ENCODE measurements at regions not wholly inside any gene's neighbourhood (a gene's known extent, or its start where the extent isn't known, plus 50 kb on each side); places are given as distances from the start of the nearest gene placed in this dataset.
A peak's percentile ranks its signal among the peaks of the same experiment; 100 is the strongest.
"Not testable (repeated sequence)": the region's sequence is repeated elsewhere in the genome, so short reads cannot be mapped to it uniquely, and the experiment has no call there.

DNA sequence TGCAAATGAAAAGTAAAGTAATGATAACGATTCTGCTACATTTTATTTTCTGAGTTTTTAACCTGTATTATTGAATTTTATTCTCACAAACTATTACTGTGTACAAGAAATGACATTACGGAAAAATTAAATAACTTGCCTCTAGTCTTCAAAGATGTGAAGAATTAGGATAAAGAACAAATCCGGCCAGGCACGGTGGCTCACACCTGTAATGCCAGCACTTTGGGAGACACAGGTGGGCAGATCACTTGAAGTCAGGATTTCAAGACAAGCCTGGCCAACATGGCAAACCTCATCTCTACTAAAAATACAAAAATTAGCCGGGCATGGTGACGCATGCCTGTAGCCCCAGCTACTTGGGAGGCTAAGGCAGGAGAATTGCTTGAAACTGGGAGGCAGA lies 1584.4 kb upstream of the SEL1L start:
- intact Hi-C loops (cut with DNase I) = no loop called here
- peak in 2 of 10 donors; percentile 52 to 65 for DNase-seq

DNA sequence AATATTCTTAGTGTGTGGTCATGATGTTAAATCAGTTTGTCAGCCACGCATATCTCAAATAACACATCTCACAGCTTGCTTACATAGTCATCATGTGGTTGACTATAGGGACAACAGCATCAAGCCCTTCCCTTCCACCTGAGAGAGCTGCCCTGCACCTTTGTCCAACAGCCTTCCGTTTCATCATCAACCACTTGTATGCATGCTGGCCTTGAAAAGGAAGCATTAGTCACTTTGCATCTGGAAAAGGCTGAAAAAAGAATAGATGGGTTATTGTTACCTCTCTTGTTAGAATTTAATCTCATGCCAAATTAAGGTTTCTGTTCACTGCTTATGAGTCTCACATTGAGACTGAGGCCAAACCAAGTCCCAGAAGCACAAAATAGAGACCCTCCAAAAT lies 1586.5 kb upstream of the SEL1L start:
- intact Hi-C loops (cut with DNase I) = no loop called here

DNA sequence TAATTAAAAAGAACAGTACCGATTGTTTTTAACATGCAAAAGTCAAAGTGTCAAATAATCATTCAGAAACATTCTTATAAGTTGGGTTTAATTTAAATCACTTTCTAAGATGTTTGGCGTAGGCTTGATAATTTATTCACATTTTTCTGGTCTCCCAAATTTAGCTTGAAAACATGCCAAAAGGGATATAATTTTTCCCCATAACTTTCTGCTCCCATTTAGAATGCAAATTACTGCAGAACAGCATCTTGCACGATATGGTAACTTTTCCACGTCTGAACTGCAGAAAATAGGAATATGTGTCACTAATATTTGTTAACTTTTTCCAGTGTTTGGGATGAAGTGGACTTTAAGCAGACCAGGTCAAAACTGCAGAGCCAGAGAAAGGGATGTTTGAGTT lies 1592.4 kb upstream of the SEL1L start:
- intact Hi-C loops (cut with DNase I) = no loop called here
- no peak for DNase-seq

More for the DNA sequence above, 1586.5 kb upstream of the SEL1L start:
- DNase-seq = no peak

DNA sequence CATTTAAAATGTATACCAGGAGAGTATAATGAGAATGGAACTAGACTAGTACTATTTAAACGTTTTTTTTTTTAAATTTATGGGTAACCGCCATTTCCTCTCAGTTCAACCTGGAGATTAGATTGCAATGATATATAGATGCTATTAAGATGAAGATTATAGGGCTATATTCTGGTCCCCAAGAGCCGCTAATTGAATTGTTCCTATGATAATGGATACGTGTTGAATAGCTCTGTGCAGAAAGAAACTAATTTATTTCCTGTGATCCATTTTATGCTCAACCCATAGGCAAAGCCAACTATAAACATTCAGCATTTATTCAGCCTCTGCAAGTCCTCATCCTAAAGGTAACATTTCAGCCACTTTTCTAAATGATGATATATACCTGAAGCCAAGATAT lies 1595.1 kb upstream of the SEL1L start:
- no peak for DNase-seq
- intact Hi-C loops (cut with DNase I) = no loop called here

DNA sequence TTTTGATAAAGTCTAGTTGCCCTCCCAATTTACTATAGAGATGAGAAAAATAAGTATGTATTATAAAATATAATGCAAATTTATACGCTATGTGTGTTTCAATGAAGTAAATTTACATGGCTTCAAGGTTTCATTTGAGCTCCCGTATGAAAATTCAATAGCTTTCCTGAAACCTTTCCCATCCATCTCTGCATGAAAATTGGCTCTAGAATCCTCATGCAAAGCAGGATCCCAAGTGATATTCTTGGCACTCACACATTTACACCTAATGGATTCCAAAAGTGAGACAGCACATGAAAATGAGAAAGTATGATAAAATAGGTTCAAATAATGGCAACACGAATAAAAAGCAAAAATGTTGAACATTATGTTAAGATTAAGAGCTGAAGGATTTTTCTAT lies 1595.8 kb upstream of the SEL1L start:
- intact Hi-C loops (cut with DNase I) = no loop called here
- DNase-seq = no peak

DNA sequence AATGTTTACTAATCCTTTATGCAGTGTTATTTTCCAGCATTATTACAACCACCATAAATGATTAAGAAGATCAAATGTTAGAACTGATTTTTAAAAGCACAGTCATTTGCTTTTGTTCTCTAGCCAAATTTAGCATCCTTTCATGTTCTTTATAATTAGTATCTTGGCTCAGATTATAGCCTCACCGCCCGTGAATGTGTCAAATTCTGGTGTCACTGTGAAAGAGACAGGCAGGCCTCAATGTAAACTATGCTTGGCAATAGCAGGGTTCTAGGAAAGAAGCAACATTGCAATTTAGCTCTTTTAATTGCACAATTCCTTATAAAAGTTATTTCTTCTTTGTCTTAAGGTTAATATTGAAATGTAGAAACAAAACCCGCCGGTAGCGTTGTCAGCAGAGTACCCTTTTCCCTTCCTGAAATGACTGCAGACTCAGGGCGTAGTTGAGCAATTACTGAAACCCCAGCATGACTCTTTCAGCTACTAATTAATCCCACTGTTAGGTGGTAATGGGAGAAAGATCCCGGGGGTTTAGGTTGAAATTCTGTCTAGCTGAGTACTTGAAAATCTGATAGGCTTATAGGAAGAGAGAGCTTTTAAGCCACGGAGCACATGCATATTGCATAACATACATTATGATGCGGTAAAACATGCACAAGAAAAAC lies 1600.5 kb upstream of the SEL1L start:
- DNase-seq = no peak
- intact Hi-C loops (cut with DNase I) = no loop called here

DNA sequence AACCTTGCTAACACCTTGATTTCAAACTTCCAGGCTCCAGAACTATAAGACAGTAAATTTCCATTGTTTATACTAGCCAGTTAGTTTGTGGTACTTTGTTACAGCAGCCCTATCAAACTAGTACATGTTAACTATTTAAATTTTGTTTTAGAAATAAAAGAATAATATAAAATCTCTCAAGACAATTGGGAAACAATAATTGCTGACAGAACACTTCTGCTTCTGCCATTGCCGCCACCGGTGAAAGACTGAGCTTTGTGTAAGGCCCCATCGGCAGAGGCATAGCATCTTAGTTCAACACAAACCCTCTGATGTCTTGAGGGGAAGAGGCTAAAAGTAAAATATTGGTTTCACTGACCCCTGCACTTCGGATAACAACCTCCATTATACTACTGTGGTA lies 1607.1 kb upstream of the SEL1L start:
- no peak for DNase-seq
- intact Hi-C loops (cut with DNase I) = no loop called here

DNA sequence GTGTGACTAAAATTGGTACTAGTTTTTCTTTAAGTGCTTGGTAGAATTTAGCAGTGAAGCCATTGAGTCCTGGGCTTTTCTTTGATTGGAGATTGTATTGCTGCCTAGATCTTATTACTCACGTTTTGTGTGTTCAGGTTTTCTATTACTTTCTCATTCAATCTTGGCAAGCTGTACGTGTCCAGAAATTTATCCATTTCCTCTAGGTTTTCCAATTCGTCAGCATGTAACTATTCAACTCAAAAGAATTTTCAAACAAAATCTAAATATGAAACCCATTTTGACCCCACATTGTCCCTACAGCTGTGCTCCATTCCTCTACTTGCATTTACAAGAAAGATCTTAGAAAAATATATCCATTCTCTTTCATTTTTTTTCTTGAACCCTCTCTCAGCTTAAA lies 1613.4 kb upstream of the SEL1L start:
- intact Hi-C loops (cut with DNase I) = no loop called here
- DNase-seq = no peak

DNA sequence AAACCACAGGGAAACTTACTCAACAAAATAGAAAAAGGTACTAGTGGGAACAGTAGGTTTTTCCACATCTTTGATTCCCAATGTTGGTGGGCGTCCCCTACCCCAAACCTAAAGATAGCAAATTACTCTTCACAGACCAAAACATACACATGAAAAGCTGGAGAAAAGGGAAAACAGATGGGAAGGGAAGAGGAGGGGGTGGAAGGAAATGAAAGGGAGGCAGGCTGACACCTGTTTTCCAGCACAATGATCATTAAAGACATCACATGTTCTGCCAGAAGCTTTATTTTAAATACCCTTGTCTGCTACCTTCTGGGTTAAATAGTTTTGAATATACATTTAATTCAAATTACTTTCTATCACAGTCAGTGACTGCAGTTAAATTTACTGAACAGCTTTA lies 1617.9 kb upstream of the SEL1L start:
- intact Hi-C loops (cut with DNase I) = no loop called here
- DNase-seq = no peak

DNA sequence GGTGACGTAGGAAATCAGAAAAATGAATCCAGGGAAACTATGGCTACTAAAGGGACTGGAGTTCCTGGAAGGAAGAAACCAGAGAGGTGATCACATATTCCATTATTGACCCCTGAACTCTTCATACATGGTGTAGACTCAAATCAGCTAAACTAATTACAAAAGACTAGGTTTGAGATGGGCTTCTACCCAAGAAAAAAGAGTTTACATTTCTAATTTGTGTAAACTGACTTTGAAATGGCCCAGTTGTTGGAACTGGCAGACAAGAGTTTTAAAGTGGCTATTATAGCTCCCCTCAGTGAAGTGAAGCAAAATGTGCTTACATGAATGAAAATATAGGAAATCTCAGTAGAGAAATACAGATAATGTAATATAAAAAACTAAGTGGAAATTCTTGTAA lies 1619.4 kb upstream of the SEL1L start:
- no peak for DNase-seq
- intact Hi-C loops (cut with DNase I) = no loop called here

DNA sequence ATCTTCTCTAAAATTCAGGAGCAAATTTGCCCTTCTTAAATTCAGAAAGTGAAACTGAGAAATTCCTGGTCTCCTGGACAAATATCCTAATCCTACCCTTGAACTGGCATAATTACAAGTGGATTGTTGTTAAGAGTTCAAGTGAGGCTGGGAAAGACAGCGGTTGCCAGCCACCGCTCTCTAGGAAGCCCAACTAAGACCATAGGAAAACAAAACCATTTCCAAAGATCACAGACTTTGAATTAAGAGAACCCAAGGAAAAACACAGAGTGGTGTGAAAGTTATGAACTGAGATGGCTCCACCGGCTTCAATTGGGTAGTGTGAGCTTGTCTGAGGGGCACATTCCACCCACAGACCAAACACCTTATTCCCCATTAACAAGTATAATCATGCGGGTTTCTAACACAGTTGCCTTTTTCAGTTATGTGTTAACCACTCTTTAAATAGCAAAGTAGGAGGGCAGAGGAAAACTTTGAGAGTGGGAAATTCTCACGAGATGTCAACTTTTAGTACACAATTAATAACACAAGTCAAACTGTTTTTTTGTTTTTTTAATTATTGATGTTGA lies 1628.8 kb upstream of the SEL1L start:
- DNase-seq = no peak
- intact Hi-C loops (cut with DNase I) = no loop called here

DNA sequence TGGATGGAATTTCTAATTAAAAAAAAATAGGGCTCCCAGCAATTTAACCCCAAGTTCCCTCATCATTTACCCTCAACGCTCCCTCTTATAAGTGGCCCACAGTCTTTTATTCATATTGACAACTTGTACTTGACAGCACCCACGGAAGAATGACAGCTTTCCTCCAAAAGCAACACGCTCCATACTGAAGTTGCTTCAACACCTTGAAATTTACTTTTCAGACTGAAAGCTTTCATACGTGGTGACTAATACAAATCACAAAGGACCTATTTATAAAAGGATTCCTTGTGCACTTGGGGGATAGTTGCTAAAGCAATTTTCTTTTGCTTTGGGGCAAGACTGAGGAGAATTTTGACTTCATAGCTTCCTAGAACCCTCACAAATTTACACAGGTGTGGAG lies 1629.4 kb upstream of the SEL1L start:
- no peak for DNase-seq
- intact Hi-C loops (cut with DNase I) = no loop called here

DNA sequence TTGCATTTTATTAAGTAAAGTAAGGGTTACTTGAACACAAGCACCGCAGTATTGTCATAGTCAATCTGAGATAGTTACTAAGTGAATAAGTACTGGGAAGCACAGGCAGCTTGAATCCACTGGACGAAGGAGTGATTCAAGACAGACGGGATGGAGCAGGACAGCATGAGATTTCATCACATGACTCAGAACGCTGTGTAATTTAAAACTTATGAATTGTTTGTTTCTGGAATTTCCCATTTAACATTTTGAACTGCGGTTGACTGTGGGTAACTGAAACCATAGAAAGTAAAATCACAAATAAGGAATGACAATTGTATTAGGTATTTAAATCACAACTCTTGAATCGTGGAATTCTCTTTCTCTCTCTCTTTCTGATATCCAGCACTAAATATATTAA lies 1630.4 kb upstream of the SEL1L start:
- intact Hi-C loops (cut with DNase I) = no loop called here
- DNase-seq = no peak

DNA sequence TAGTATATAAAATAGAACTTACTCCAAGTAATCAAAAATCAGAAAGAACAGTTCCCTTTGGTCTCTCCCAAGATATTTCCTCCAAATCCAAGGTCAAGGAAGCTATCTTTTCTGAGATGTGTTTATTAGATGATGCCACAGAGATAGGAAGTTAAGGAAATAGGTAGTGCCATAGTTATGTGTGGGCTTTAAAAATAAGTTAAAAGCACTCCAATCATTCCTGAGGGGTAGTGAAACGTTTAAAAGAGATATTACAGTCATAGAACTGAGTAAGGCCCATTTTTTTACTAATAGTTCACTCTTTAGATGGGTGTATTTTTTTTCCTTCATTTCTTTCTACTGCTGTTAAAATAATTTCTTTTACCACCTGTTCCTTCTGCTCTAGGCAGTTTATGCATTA lies 1630.9 kb upstream of the SEL1L start:
- intact Hi-C loops (cut with DNase I) = no loop called here
- DNase-seq = no peak

DNA sequence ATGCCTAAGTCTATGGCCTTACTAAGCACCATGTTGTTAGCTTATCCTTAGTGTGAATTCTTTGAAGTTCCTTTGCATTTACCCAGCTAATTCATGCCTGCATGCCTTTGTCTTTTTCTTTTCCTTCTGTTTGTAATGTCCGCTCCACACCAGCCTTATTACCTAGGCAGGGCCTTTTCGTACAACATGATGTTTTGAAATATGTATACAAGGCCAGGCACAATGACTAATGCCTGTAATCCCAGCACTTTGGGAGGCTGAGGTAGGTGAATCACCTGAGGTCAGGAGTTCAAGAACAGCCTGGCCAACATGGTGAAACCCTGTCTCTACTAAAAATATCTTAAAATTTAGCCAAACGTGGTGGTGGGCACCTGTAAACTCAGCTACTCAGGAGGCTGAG lies 1636.5 kb upstream of the SEL1L start:
- intact Hi-C loops (cut with DNase I) = no loop called here
- no peak for DNase-seq

DNA sequence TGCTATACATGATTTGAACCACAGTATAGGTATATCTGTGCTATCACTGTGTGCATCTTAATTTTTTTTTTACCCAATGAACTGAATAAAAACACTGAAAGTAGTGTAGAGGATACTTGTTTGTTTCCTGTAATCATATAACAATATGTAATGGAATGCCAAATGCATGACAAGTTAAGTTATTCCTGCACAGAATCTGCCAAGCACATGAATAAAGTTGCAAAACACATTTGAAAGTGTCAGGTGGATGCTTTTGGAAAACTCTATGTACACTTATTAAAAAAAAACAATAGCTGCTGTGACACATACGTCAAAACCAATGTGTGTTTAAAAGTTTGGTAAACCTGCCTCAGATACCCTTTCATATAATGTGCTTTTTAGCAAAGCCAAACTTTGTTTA lies 1638.1 kb upstream of the SEL1L start:
- DNase-seq = no peak
- intact Hi-C loops (cut with DNase I) = no loop called here

DNA sequence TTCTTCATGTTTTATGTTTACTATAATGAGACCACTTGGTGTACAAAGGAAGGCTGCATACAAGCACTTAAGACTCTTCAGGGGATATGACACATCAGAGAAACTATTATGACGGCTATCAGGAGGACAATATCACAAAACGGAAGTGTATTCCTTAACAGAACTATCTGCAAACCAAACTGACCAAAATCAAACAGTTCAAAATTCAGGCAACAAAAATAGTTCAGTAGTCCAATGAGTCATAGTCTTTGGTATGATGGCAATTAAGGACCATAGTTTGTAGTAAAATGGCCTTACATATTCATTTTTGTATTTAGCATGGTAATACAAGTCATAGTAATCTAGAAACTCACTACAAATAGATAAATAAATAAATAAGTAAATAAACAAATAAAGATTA lies 1638.7 kb upstream of the SEL1L start:
- no peak for DNase-seq
- intact Hi-C loops (cut with DNase I) = no loop called here

DNA sequence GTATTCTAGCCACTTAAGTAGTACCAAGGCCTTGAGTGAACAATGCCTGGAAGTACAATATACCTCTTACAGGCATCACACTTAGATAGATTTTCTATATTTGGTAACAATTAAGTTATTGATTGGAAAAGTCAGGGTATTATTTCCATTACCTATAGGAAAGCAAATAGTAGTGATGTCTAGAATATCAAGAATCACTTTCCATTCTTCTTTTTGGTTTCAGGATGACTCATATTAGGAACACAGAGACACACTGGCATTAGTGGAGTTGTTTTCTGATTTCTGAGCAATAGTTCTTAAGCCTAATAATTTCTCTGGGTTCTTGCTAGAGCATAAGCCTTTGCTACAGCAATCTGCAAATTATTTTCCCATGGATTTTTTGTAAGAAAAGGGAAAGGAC lies 1640.0 kb upstream of the SEL1L start:
- DNase-seq = no peak
- intact Hi-C loops (cut with DNase I) = no loop called here

DNA sequence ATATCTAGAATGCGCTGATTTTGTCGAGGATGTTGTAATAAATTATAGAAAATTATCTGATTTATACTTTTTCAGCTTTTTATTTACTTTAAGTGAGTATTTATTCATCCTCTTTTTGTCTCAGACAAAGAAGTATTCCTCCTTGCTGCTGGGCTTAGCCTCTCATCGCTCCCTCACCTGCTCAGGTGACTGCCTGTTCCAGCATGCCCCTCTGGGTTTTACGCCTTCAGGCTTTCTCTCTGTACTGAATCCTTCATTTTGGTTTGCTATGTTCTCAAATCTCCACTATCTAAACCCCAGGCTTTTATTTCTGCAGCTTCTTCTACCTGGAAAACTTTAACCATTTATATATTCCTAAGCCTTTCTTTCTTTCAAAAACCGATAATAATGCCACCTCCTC lies 1650.9 kb upstream of the SEL1L start:
- no peak for DNase-seq
- intact Hi-C loops (cut with DNase I) = no loop called here

DNA sequence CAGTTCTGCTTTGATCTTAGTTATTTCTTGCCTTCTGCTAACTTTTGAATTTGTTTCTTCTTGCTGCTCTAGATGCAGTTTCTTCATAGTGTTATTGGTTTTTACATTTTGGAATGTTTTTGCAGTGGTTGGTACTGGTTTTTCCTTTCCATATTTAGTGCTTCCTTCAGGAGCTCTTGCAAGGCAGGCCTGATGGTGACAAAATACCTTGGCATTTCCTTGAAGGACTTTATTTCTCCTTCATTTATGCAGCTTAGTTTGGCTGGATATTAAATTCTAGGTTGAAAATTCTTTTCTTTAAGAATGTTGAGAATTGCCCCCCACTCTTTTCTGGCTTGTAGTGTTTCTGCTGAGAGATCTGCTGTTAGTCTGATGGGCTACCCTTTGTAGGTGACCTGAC lies 1654.7 kb upstream of the SEL1L start:
- intact Hi-C loops (cut with DNase I); DNase-seq: not testable (repeated sequence)

DNA sequence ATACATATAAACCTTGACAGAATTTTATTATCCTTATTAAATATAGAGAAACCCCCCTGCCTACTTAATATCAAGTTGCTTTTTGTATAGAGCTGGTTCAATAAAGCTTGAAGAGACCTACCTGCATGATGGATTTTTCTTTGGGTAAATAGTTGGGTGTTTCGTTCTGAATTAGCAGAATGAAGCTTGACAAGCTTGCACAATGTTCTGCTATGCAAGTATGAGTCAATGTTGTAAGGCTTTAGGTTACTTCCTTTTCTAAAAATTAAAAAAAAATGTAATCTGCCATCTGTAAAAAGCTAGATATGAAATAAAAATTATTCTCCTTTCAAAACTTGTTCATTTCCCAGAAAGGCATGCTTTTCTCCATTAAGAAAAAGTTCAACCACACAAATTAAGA lies 1662.6 kb upstream of the SEL1L start:
- DNase-seq = no peak
- intact Hi-C loops (cut with DNase I) = no loop called here

DNA sequence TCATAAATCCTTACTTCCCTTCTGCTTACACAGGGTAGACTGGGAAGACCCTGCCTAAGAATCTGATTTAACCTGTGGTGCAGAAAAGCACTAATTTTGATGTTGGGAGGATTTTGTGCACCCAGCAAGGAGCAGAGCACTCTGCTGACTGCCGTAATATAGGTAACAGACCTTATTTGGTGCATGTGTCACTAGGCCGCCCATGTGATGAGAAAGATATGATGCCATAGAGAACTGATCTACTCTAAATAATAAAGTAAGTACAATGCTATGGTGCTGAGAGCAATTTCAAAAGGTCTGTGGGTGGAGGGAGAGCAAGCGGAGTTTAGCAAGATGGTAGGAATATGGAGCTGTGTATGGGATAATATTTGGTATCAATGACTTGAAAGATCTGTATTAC lies 1663.6 kb upstream of the SEL1L start:
- DNase-seq = no peak
- intact Hi-C loops (cut with DNase I) = no loop called here

DNA sequence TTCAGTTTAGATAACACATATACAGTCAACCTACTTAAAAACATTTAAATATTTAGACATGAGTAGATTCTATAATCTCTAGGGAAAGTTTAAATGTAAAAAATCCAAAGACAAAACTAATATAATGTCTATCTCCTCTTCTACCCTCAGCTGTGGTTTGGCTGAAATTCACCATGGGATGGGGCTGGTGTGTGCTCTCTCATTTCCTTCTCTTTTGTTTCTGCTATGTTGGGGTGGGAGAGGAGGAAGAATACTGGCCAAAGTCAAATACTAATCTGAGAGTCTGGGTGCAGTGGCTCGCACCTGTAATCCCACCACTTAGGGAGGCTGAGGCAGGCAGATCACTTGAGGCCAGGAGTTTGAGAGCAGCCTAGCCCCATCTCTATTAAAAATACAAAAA lies 1673.9 kb upstream of the SEL1L start:
- intact Hi-C loops (cut with DNase I) = no loop called here
- DNase-seq = peak in 1 of 10 donors; percentile 47

All from posterior cingulate gyrus (tissue), 11 donors.